IMR-90 (cell line): ENCODE measurements at regions not wholly inside any gene's neighbourhood (a gene's known extent, or its start where the extent isn't known, plus 50 kb on each side); places are given as distances from the start of the nearest gene placed in this dataset.

ENCODE experiments used
- ATAC-seq: fragments of 200-7000 bp; cut with Tn5 transposase; 2 replicates; pipeline ENCODE4 v1.9.1; 2020; ENCODE audit warnings: low read depth, mild to moderate bottlenecking, moderate library complexity
- BruUV-seq: library from RNA; stranded (reverse); fragments of 400-500 nt; replicated peaks from 2 replicates; lab custom pipeline; 2021; lab: Mats Ljungman, UMichigan
- CTCF ChIA-PET: fragments of 300-600 bp; formaldehyde crosslinking; extraction: SDS; loops from one replicate; lab custom pipeline; 2021; ENCODE audit warnings: antibody characterized with exemption; lab: Yijun Ruan, JAX
- POLR2A ChIA-PET: fragments of 300-600 bp; sonication (Branson Sonifier 250); formaldehyde crosslinking; loops from one replicate; lab custom pipeline; 2022; ENCODE audit warnings: antibody characterized with exemption; ENCODE audit not compliant: unreplicated experiment; lab: Charles Lee
- DNase-seq: peaks from one replicate; pipeline ENCODE4 v3.0.0; 2013
- H2AFZ ChIP-seq: replicated peaks from 2 replicates; pipeline ENCODE3; 2013; ENCODE audit warnings: low read length, mild to moderate bottlenecking; ENCODE audit not compliant: poor library complexity
- H2AK5ac ChIP-seq: 2 replicates; pipeline ENCODE4 v1.6.1; 2013; ENCODE audit warnings: low read depth, low read length, inconsistent platforms
- H2AK9ac ChIP-seq: replicated peaks from 2 replicates; pipeline ENCODE3; 2013; ENCODE audit warnings: mild to moderate bottlenecking, low read depth, low read length, moderate library complexity; ENCODE audit not compliant: poor library complexity
- H2BK120ac ChIP-seq: 2 replicates; pipeline ENCODE4 v1.6.1; 2013; ENCODE audit warnings: low read depth, low read length, inconsistent platforms
- H2BK15ac ChIP-seq: 3 replicates; pipeline ENCODE4 v1.6.1; 2013; ENCODE audit warnings: low read depth, low read length, inconsistent platforms
- H2BK20ac ChIP-seq: 2 replicates; pipeline ENCODE4 v1.6.1; 2013; ENCODE audit warnings: low read depth, mild to moderate bottlenecking, inconsistent platforms, low read length, moderate library complexity
- H2BK5ac ChIP-seq: 2 replicates; pipeline ENCODE4 v1.6.1; 2013; ENCODE audit warnings: mild to moderate bottlenecking, low read depth, low read length, inconsistent platforms; ENCODE audit not compliant: poor library complexity, severe bottlenecking
- H3K14ac ChIP-seq: replicated peaks from 2 replicates; pipeline ENCODE4 v1.6.1; 2013; ENCODE audit warnings: low read depth, low read length, inconsistent platforms
- H3K18ac ChIP-seq: 2 replicates; pipeline ENCODE4 v1.6.1; 2013; ENCODE audit warnings: low read depth, low read length, control low read depth
- H3K23ac ChIP-seq: 2 replicates; pipeline ENCODE4 v1.6.1; 2013; ENCODE audit warnings: low read depth, low read length, inconsistent platforms
- H3K27ac ChIP-seq: 2 replicates; pipeline ENCODE4 v1.5.1; 2013; ENCODE audit warnings: mild to moderate bottlenecking, control low read depth, low read length; ENCODE audit not compliant: insufficient read depth
- H3K27me3 ChIP-seq: 2 replicates; pipeline ENCODE4 v1.6.1; 2013; ENCODE audit warnings: low read length; ENCODE audit not compliant: control insufficient read depth, insufficient read depth
- H3K36me3 ChIP-seq: 2 replicates; pipeline ENCODE4 v1.6.1; 2013; ENCODE audit warnings: low read length, mixed read lengths; ENCODE audit not compliant: control insufficient read depth, insufficient read depth
- H3K4ac ChIP-seq: 2 replicates; pipeline ENCODE4 v1.6.1; 2013; ENCODE audit warnings: low read depth, low read length, inconsistent platforms
- H3K4me1 ChIP-seq: 2 replicates; pipeline ENCODE4 v1.6.1; 2013; ENCODE audit warnings: low read length, mixed read lengths; ENCODE audit not compliant: control insufficient read depth, insufficient read depth
- H3K4me2 ChIP-seq: 2 replicates; pipeline ENCODE4 v1.6.1; 2013; ENCODE audit warnings: low read depth, mild to moderate bottlenecking, control low read depth, low read length, moderate library complexity
- H3K4me3 ChIP-seq: 2 replicates; pipeline ENCODE4 v1.5.1; 2013; ENCODE audit warnings: low read depth, mild to moderate bottlenecking, control low read depth, low read length, moderate library complexity; ENCODE audit not compliant: insufficient read depth
- H3K56ac ChIP-seq: 2 replicates; pipeline ENCODE4 v1.6.1; 2013; ENCODE audit warnings: low read length, inconsistent platforms; ENCODE audit not compliant: insufficient read depth; ENCODE audit errors: extremely low read depth
- H3K79me1 ChIP-seq, 2 experiments: 2 replicates each; pipeline ENCODE4 v1.6.1; 2013; ENCODE audit warnings: low read length in 2 of 2, inconsistent platforms in 1 of 2, low read depth in 1 of 2
- H3K9ac ChIP-seq: 2 replicates; pipeline ENCODE4 v1.6.1; 2013; ENCODE audit warnings: low read depth, low read length, control low read depth
- H3K9me1 ChIP-seq: 2 replicates; pipeline ENCODE4 v1.6.1; 2013; ENCODE audit warnings: low read length, inconsistent platforms; ENCODE audit not compliant: insufficient read depth
- H3K9me3 ChIP-seq: 2 replicates; pipeline ENCODE4 v1.6.1; 2013; ENCODE audit warnings: low read length; ENCODE audit not compliant: control insufficient read depth, insufficient read depth
- H4K20me1 ChIP-seq: 2 replicates; pipeline ENCODE4 v1.6.1; 2013; ENCODE audit warnings: low read length, inconsistent platforms; ENCODE audit not compliant: insufficient read depth
- H4K5ac ChIP-seq: 2 replicates; pipeline ENCODE4 v1.6.1; 2013; ENCODE audit warnings: mild to moderate bottlenecking, low read depth, low read length, control low read depth
- H4K8ac ChIP-seq, 2 experiments: 2 replicates each; pipeline ENCODE4 v1.6.1; 2013; ENCODE audit warnings: low read depth in 2 of 2, low read length in 2 of 2, control low read depth in 1 of 2, inconsistent platforms in 1 of 2
- H4K91ac ChIP-seq: 2 replicates; pipeline ENCODE4 v1.6.1; 2013; ENCODE audit warnings: low read depth, low read length, inconsistent platforms; ENCODE audit not compliant: insufficient read depth
- SMC3 ChIP-seq: fragments of 150-350 bp; IDR thresholded peaks from 2 replicates; pipeline ENCODE4 v1.6.1; 2016; ENCODE audit warnings: low read depth, mild to moderate bottlenecking, antibody characterized with exemption, low read length, moderate library complexity
- WGBS, 2 experiments: methylation state at CpG; one replicate each; pipeline versions ENCODE4 v1.1.5 to v1.1.7; 2013; ENCODE audit warnings: missing lambda C conversion rate in 2 of 2; ENCODE audit not compliant: insufficient read length in 1 of 2; ENCODE audit errors: extremely low coverage in 2 of 2; 5-methylcytosine and 5-hydroxymethylcytosine counted together
- dilution Hi-C: fragments of 300-500 bp; cut with HindIII; formaldehyde crosslinking; loops from one replicate; pipeline ENCODE4 v1.14.3; 2018; ENCODE audit warnings: low sequenced_read_pairs; ENCODE audit not compliant: unreplicated experiment
- in situ Hi-C: fragments of 300-500 bp; cut with MboI; formaldehyde crosslinking; loops from 3 replicates; pipeline ENCODE4 v1.14.3; 2019; ENCODE audit warnings: low sequenced_read_pairs, inconsistent platforms, mixed read lengths
- intact Hi-C: fragments of 100-400 bp; cut with micrococcal nuclease; formaldehyde crosslinking; loops from 2 replicates; pipeline ENCODE4 v1.10.0; 2022
- TF ChIP-seq, protein P1 (sequence below): conservative IDR thresholded peaks from 2 replicates; pipeline ENCODE4 v1.5.1; 2012; ENCODE audit warnings: mild to moderate bottlenecking, low read depth, low read length, improper control_type of control experiment

GRCh38 chr4:79082997-79083396 is 143.8 kb upstream of the PAQR3 start:
- no peaks in the 10 kb centered on the region for H4K20me1 ChIP-seq
- no peak for DNase-seq
- no peak overlapping the region for H2BK5ac ChIP-seq
- ChIA-PET CTCF (no interaction called here), POLR2A (no interaction called here)
- H2BK20ac ChIP-seq: no peak overlapping the region
- H2AK5ac ChIP-seq: no peak overlapping the region
- H2AFZ ChIP-seq: no peak overlapping the region
- no peak overlapping the region for H3K9ac ChIP-seq
- ATAC-seq: no peak
- H3K79me1 ChIP-seq: no peaks in the 10 kb centered on the region
- H3K23ac ChIP-seq: no peak overlapping the region
- no peak overlapping the region for H3K18ac ChIP-seq
- intact Hi-C loops (no loop called here), dilution Hi-C loops (no loop called here), in situ Hi-C loops (no loop called here)
- H2BK120ac ChIP-seq: no peak overlapping the region
- H3K27me3 ChIP-seq: no peaks in the 10 kb centered on the region
- H3K4me3 ChIP-seq: no peak overlapping the region
- H4K91ac ChIP-seq: no peak overlapping the region
- no peaks in the 10 kb centered on the region for H3K36me3 ChIP-seq
- no TSS peak for BruUV-seq
- H4K8ac ChIP-seq: no peak overlapping the region
- H3K4me2 ChIP-seq: no peak overlapping the region
- no peak overlapping the region for H2AK9ac ChIP-seq
- H3K4me1 ChIP-seq: no peaks in the 10 kb centered on the region
- no CpG with 5 or more reads among the region's 6 CpGs for WGBS, 2 experiments
- H3K4ac ChIP-seq: no peak overlapping the region
- H3K14ac ChIP-seq: no peak overlapping the region
- no peak overlapping the region for H3K56ac ChIP-seq
- no peak overlapping the region for H3K27ac ChIP-seq
- H3K9me3 ChIP-seq: no peaks in the 10 kb centered on the region
- no peak overlapping the region for H2BK15ac ChIP-seq
- TF ChIP-seq, protein P1, sequence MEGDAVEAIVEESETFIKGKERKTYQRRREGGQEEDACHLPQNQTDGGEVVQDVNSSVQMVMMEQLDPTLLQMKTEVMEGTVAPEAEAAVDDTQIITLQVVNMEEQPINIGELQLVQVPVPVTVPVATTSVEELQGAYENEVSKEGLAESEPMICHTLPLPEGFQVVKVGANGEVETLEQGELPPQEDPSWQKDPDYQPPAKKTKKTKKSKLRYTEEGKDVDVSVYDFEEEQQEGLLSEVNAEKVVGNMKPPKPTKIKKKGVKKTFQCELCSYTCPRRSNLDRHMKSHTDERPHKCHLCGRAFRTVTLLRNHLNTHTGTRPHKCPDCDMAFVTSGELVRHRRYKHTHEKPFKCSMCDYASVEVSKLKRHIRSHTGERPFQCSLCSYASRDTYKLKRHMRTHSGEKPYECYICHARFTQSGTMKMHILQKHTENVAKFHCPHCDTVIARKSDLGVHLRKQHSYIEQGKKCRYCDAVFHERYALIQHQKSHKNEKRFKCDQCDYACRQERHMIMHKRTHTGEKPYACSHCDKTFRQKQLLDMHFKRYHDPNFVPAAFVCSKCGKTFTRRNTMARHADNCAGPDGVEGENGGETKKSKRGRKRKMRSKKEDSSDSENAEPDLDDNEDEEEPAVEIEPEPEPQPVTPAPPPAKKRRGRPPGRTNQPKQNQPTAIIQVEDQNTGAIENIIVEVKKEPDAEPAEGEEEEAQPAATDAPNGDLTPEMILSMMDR: no peak
- no peak for TF ChIP-seq SMC3
- H3K9me1 ChIP-seq: no peaks in the 10 kb centered on the region
- H4K5ac ChIP-seq: no peak overlapping the region
